GM12872 (cell line): ENCODE measurements at regions not wholly inside any gene's neighbourhood (a gene's known extent, or its start where the extent isn't known, plus 50 kb on each side); places are given as distances from the start of the nearest gene placed in this dataset.

Experiments
- TF ChIP-seq, protein P1 (sequence below): IDR thresholded peaks from 3 replicates; pipeline ENCODE4 v1.5.1; 2011; ENCODE audit warnings: low read depth, mild to moderate bottlenecking, low read length, moderate library complexity; ENCODE audit not compliant: insufficient read depth

DNA sequence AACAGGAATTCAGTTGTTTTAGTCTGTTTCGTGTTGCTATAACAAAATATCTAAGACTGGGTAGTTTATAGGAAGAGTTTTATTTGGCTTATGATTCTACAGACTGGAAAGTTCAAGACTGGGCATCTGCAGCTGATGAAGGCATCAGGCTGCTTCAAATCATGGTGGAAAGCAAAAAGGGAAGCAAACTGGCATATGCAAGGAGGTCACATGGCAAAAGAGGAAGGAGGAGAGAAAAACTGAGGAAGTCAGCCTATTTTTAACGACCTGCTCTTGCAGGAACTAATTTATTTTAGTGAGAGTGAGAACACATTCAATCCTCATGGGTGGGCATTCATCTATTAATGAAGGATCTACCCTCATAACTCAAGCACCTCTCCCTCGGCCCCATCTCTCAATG lies 363.1 kb upstream of the HS3ST1 start:
- TF ChIP-seq, protein P1, sequence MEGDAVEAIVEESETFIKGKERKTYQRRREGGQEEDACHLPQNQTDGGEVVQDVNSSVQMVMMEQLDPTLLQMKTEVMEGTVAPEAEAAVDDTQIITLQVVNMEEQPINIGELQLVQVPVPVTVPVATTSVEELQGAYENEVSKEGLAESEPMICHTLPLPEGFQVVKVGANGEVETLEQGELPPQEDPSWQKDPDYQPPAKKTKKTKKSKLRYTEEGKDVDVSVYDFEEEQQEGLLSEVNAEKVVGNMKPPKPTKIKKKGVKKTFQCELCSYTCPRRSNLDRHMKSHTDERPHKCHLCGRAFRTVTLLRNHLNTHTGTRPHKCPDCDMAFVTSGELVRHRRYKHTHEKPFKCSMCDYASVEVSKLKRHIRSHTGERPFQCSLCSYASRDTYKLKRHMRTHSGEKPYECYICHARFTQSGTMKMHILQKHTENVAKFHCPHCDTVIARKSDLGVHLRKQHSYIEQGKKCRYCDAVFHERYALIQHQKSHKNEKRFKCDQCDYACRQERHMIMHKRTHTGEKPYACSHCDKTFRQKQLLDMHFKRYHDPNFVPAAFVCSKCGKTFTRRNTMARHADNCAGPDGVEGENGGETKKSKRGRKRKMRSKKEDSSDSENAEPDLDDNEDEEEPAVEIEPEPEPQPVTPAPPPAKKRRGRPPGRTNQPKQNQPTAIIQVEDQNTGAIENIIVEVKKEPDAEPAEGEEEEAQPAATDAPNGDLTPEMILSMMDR: no peak

- TF ChIP-seq, protein P1: no peak
Observed at GRCh38 chr4:11790230-11790629, 361.5 kb upstream of the HS3ST1 start.

DNA sequence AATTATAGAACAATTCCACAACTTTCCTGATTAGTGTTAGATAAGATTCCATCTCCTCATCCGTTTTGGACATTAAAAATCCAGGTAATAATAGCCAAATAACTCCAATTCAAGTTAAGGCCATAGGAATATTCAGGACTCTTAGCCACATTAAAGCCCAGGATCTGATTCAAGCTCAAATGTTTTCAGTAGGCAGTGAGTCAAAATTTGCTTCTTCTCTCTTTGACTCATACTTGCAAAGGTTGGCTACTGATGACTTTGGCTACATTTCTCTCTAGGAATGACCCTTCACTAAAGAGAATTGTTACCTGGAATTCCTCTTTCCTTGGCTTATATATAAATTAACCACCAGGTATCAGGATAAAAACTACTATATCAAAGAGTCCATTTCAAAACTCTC lies 354.9 kb upstream of the HS3ST1 start:
- TF ChIP-seq, protein P1: no peak

DNA sequence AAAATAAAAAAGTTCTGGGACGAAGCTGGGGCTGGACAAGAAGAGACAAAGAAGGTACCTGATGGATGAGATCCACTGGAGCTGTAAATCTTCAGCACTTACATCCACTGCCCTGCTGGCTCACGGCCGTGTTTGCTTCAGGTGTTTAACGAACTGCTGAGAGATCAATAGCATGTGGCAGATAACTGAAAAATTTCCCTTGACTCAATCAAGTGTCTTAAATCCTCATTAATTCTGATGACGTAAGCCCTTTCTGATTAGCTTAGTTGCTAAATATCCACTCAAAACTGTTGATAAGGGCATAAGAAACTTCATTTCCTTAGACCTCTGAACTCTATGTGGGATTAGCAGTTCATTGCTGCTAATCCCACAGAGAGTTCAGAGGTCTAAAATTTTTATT lies 354.2 kb upstream of the HS3ST1 start:
- TF ChIP-seq, protein P1: no peak

DNA sequence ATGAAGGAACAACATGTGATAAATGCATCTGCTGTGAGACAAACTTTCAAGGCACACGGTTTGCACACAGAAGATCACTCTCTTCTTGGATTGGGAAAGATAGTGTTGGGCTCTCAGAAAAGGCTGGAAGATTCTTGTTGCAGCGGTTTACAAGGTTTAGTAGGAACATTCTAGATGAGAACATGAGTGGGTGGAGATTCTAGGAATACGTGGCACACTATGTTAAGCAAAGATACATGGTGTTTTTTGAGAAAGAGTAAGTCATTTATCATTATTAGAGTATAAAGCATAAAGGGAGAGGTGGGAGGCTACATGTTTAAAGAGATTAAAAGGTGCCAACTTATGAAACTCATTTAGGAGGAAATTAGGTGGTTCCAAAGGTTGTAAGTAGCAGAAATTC lies 348.8 kb upstream of the HS3ST1 start:
- TF ChIP-seq, protein P1: no peak

- TF ChIP-seq, protein P1: no peak
Observed at GRCh38 chr4:11774346-11774745, 345.7 kb upstream of the HS3ST1 start.

GRCh38 chr4:11773798-11774197 lies 345.1 kb upstream of the HS3ST1 start:
- TF ChIP-seq, protein P1: no peak

- TF ChIP-seq, protein P1: no peak
Observed at GRCh38 chr4:11769434-11769833, 340.7 kb upstream of the HS3ST1 start.
